ENCODE measurements at regions not wholly inside any gene's neighbourhood (a gene's known extent, or its start where the extent isn't known, plus 50 kb on each side); places are given as distances from the start of the nearest gene placed in this dataset.

- no peaks in the 10 kb centered on the region for H3K36me3 Mint-ChIP-seq (ENCODE audit: low read depth)
- H3K27ac Mint-ChIP-seq: no peak overlapping the region
- H3K4me1 Mint-ChIP-seq (ENCODE audit: low read depth): no peaks in the 10 kb centered on the region
- no peak overlapping the region for H3K4me3 Mint-ChIP-seq (ENCODE audit: low read depth)
- DNase-seq (ENCODE audit: low spot score): no peak
- H3K9me3 Mint-ChIP-seq: peaks cover 11% of the 10 kb centered on the region
- no peaks in the 10 kb centered on the region for H3K27me3 Mint-ChIP-seq (ENCODE audit: low read depth)
- intact Hi-C loops (cut with micrococcal nuclease): no loop called here
Measured at GRCh38 chr16:13554005-13554404, 365.9 kb upstream of the ERCC4 start.

DNA sequence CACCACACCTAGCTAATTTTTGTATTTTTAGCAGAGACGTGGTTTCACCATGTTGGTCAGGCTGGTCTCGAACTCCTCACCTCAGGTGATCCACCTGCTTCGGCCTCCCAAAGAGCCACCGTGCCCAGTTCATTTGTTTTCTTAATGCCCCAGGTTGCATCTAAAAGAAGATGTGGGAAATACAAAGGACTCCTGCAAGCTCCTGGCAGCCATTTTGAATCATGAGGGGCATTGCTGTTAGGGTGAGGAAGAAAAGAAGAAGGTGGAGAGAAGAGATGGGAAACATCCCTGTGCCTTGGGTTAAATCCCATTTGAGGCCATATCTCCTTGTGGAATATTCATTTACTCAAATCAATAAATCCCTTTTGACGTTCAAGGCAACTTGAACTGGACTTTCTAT lies 365.3 kb upstream of the ERCC4 start:
- DNase-seq (ENCODE audit: low spot score): no peak
- Mint-ChIP-seq H3K27me3 (ENCODE audit: low read depth) (no peaks in the 10 kb centered on the region), H3K9me3 (peaks cover 12% of the 10 kb centered on the region), H3K4me3 (ENCODE audit: low read depth) (no peak overlapping the region), H3K36me3 (ENCODE audit: low read depth) (no peaks in the 10 kb centered on the region), H3K4me1 (ENCODE audit: low read depth) (no peaks in the 10 kb centered on the region), H3K27ac (no peak overlapping the region)
- intact Hi-C loops (cut with micrococcal nuclease): no loop called here

GRCh38 chr16:13557418-13557817 lies 362.5 kb upstream of the ERCC4 start:
- Mint-ChIP-seq H3K27ac (no peak overlapping the region), H3K9me3 (peaks cover 17% of the 10 kb centered on the region), H3K27me3 (ENCODE audit: low read depth) (no peaks in the 10 kb centered on the region), H3K4me3 (ENCODE audit: low read depth) (no peak overlapping the region), H3K36me3 (ENCODE audit: low read depth) (no peaks in the 10 kb centered on the region), H3K4me1 (ENCODE audit: low read depth) (no peaks in the 10 kb centered on the region)
- intact Hi-C loops (cut with micrococcal nuclease): no loop called here
- DNase-seq (ENCODE audit: low spot score): no peak

- Mint-ChIP-seq H3K9me3 (peaks cover 19% of the 10 kb centered on the region), H3K36me3 (ENCODE audit: low read depth) (no peaks in the 10 kb centered on the region), H3K4me3 (ENCODE audit: low read depth) (no peak overlapping the region), H3K27me3 (ENCODE audit: low read depth) (no peaks in the 10 kb centered on the region), H3K27ac (no peak overlapping the region), H3K4me1 (ENCODE audit: low read depth) (no peaks in the 10 kb centered on the region)
- intact Hi-C loops (cut with micrococcal nuclease): no loop called here
- no peak for DNase-seq (ENCODE audit: low spot score)
Measured at GRCh38 chr16:13558752-13559151, 361.2 kb upstream of the ERCC4 start.

DNA sequence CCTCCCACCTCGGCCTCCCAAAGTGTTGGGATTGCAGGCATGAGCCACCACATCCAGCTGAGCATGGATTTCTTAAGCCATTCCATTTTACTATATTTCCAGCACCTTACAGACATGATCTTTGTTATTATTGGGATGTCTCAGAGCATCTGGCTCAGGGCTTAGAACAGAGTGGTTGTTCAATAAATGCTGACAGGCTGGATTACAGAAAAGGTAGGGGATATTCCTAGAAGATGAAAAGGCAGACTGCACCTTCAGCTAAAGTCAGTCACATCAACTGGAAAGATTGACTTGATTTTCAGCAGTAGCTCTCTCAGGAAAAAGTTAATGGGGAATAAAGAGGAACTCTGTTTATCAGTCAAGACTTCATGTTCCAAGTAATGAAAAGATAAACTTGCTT lies 360.3 kb upstream of the ERCC4 start:
- Mint-ChIP-seq H3K36me3 (ENCODE audit: low read depth) (no peaks in the 10 kb centered on the region), H3K9me3 (peaks cover 27% of the 10 kb centered on the region), H3K27me3 (ENCODE audit: low read depth) (no peaks in the 10 kb centered on the region), H3K4me1 (ENCODE audit: low read depth) (no peaks in the 10 kb centered on the region), H3K27ac (no peak overlapping the region), H3K4me3 (ENCODE audit: low read depth) (no peak overlapping the region)
- intact Hi-C loops (cut with micrococcal nuclease): no loop called here
- no peak for DNase-seq (ENCODE audit: low spot score)

DNA sequence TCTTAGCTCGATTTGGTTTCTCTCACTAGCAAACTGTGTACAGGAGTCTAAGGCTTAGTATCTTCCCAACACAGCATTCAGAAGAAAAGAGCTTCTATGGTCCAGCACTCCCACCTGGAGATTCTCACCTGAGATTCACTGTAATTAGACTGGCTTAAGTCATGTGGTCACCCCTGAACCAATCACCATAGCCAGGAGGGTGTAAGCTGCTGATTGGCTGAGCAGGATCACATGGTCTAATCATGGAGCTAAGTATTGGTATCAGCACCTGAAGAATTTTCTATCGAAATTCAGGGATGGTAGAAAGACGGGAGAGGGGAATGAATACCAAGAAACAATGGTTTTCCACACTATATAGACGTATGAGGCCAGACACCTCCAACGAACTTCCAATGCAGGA lies 359.8 kb upstream of the ERCC4 start:
- Mint-ChIP-seq H3K27me3 (ENCODE audit: low read depth) (no peaks in the 10 kb centered on the region), H3K4me3 (ENCODE audit: low read depth) (no peak overlapping the region), H3K27ac (no peak overlapping the region), H3K36me3 (ENCODE audit: low read depth) (no peaks in the 10 kb centered on the region), H3K9me3 (peaks cover 29% of the 10 kb centered on the region), H3K4me1 (ENCODE audit: low read depth) (no peaks in the 10 kb centered on the region)
- intact Hi-C loops (cut with micrococcal nuclease): no loop called here
- no peak for DNase-seq (ENCODE audit: low spot score)

- DNase-seq (ENCODE audit: low spot score): no peak
- H3K4me3 Mint-ChIP-seq (ENCODE audit: low read depth): no peak overlapping the region
- no peaks in the 10 kb centered on the region for H3K4me1 Mint-ChIP-seq (ENCODE audit: low read depth)
- no peaks in the 10 kb centered on the region for H3K36me3 Mint-ChIP-seq (ENCODE audit: low read depth)
- no peaks in the 10 kb centered on the region for H3K27me3 Mint-ChIP-seq (ENCODE audit: low read depth)
- peaks cover 33% of the 10 kb centered on the region for H3K9me3 Mint-ChIP-seq
- intact Hi-C loops (cut with micrococcal nuclease): no loop called here
- H3K27ac Mint-ChIP-seq: no peak overlapping the region
Measured at GRCh38 chr16:13561291-13562070, 358.5 kb upstream of the ERCC4 start.

DNA sequence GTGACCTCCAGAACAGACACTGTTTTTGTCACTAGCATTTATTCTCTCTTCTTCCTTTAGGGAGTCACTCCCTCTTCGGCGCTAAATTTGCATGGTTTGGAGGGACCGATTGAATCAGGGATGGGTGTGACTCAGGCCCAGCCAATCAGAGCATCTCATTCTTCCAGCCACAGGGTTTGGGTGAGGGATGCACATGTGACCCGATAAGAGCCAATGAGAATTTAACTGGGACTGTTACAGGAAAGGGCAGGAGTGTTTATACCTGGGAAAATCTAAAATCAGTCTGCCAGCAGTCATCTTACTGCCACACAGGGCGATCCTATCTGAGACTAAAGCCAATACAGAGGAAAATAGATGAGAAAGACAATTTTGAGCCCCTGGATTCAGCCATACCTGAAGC lies 351.2 kb upstream of the ERCC4 start:
- DNase-seq (ENCODE audit: low spot score): no peak
- Mint-ChIP-seq H3K27ac (no peak overlapping the region), H3K4me3 (ENCODE audit: low read depth) (no peak overlapping the region), H3K9me3 (peaks cover 31% of the 10 kb centered on the region), H3K27me3 (ENCODE audit: low read depth) (no peaks in the 10 kb centered on the region), H3K36me3 (ENCODE audit: low read depth) (no peaks in the 10 kb centered on the region), H3K4me1 (ENCODE audit: low read depth) (no peaks in the 10 kb centered on the region)
- intact Hi-C loops (cut with micrococcal nuclease): no loop called here

GRCh38 chr16:13569986-13570385 lies 350.0 kb upstream of the ERCC4 start:
- Mint-ChIP-seq H3K27ac (no peak overlapping the region), H3K36me3 (ENCODE audit: low read depth) (no peaks in the 10 kb centered on the region), H3K4me1 (ENCODE audit: low read depth) (no peaks in the 10 kb centered on the region), H3K9me3 (peaks cover 21% of the 10 kb centered on the region), H3K4me3 (ENCODE audit: low read depth) (no peak overlapping the region), H3K27me3 (ENCODE audit: low read depth) (no peaks in the 10 kb centered on the region)
- intact Hi-C loops (cut with micrococcal nuclease): no loop called here
- no peak for DNase-seq (ENCODE audit: low spot score)

- Mint-ChIP-seq H3K4me3 (ENCODE audit: low read depth) (no peak overlapping the region), H3K27me3 (ENCODE audit: low read depth) (no peaks in the 10 kb centered on the region), H3K9me3 (peaks cover 21% of the 10 kb centered on the region), H3K36me3 (ENCODE audit: low read depth) (no peaks in the 10 kb centered on the region), H3K27ac (no peak overlapping the region), H3K4me1 (ENCODE audit: low read depth) (no peaks in the 10 kb centered on the region)
- intact Hi-C loops (cut with micrococcal nuclease): no loop called here
- no peak for DNase-seq (ENCODE audit: low spot score)
Measured at GRCh38 chr16:13571036-13571435, 348.9 kb upstream of the ERCC4 start.

DNA sequence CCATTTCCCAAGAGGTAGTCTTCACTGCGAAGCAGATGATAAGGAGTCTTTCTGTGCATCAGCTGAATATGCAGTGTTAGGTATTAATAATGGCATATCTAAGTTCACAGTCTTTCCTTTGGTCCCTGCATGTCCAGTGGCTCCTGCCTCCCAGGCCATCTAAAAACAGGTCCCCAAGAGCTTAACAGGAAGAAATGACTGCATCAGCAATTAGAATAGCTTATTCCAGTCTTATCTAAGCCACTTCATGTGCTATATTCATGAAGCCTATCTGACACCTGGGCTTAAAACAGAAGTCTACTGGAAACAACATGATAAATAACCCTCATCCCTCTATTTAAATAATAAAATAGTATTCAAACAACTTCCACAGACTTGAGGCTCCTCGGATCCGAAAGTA lies 346.1 kb upstream of the ERCC4 start:
- no peak for DNase-seq (ENCODE audit: low spot score)
- Mint-ChIP-seq H3K36me3 (ENCODE audit: low read depth) (no peaks in the 10 kb centered on the region), H3K9me3 (peaks cover 14% of the 10 kb centered on the region), H3K27ac (no peak overlapping the region), H3K4me1 (ENCODE audit: low read depth) (no peaks in the 10 kb centered on the region), H3K4me3 (ENCODE audit: low read depth) (no peak overlapping the region), H3K27me3 (ENCODE audit: low read depth) (no peaks in the 10 kb centered on the region)
- intact Hi-C loops (cut with micrococcal nuclease): no loop called here

DNA sequence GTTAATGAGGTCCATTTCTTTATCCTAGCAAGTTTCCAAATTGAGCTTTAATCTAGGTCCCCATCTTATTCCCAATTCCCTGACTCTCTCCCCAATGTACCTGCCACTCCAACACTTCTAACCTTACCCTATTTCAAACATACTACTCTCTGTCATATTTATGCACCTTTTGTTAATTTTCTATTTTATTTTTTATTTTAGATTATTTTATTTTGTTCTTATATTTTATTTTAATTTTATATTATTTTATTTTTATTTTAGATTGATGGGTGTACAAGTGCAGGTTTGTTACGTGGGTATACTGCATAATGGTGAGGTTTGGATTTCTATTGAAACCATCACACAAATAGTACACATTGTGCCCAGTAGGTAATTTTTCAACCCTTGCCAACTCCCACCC lies 333.9 kb upstream of the ERCC4 start:
- Mint-ChIP-seq H3K4me3 (ENCODE audit: low read depth) (no peak overlapping the region), H3K9me3 (peaks cover 15% of the 10 kb centered on the region), H3K36me3 (ENCODE audit: low read depth) (no peaks in the 10 kb centered on the region), H3K27me3 (ENCODE audit: low read depth) (no peaks in the 10 kb centered on the region), H3K27ac (no peak overlapping the region), H3K4me1 (ENCODE audit: low read depth) (no peaks in the 10 kb centered on the region)
- DNase-seq (ENCODE audit: low spot score): no peak
- intact Hi-C loops (cut with micrococcal nuclease): no loop called here

DNA sequence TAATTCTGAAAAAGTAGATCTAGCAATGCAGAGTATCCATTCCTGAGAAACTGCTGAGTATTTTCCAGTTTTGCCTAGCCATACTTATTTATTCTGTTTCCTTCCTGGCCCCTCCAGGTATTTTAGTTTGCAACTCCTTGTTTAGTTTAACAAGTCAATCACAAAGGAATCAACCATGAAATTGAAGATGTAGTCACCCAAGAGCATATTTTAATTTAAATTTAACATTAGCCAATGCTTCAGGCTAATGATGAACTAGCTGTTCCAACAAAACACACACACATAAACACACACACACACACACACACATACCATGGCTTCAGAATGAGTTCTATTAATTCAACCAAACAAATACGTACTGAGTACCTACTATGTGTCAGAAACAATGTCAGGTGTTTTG lies 332.8 kb upstream of the ERCC4 start:
- DNase-seq (ENCODE audit: low spot score): no peak
- intact Hi-C loops (cut with micrococcal nuclease): no loop called here
- H3K27ac Mint-ChIP-seq: no peak overlapping the region
- H3K4me1 Mint-ChIP-seq (ENCODE audit: low read depth): no peaks in the 10 kb centered on the region
- H3K9me3 Mint-ChIP-seq: peaks cover 10% of the 10 kb centered on the region
- no peaks in the 10 kb centered on the region for H3K27me3 Mint-ChIP-seq (ENCODE audit: low read depth)
- H3K4me3 Mint-ChIP-seq (ENCODE audit: low read depth): no peak overlapping the region
- no peaks in the 10 kb centered on the region for H3K36me3 Mint-ChIP-seq (ENCODE audit: low read depth)

GRCh38 chr16:13594823-13595222 lies 325.1 kb upstream of the ERCC4 start:
- no peaks in the 10 kb centered on the region for H3K27me3 Mint-ChIP-seq (ENCODE audit: low read depth)
- intact Hi-C loops (cut with micrococcal nuclease): no loop called here
- no peaks in the 10 kb centered on the region for H3K4me1 Mint-ChIP-seq (ENCODE audit: low read depth)
- no peak overlapping the region for H3K27ac Mint-ChIP-seq
- no peak for DNase-seq (ENCODE audit: low spot score)
- H3K9me3 Mint-ChIP-seq: peaks cover 27% of the 10 kb centered on the region
- no peak overlapping the region for H3K4me3 Mint-ChIP-seq (ENCODE audit: low read depth)
- H3K36me3 Mint-ChIP-seq (ENCODE audit: low read depth): no peaks in the 10 kb centered on the region
